OCI-LY1 (cell line): ENCODE measurements at regions not wholly inside any gene's neighbourhood (a gene's known extent, or its start where the extent isn't known, plus 50 kb on each side); places are given as distances from the start of the nearest gene placed in this dataset.

Source experiments
- EZH2 ChIP-seq: fragments of 200-600 bp; sonication (generic), shearing (Covaris generic); IDR thresholded peaks from 2 replicates; pipeline ENCODE4 v1.8.0; 2017; ENCODE audit warnings: borderline replicate concordance, mixed run types, mild to moderate bottlenecking, antibody characterized with exemption, low read length, moderate library complexity, mixed read lengths
- TF ChIP-seq, protein P1 (sequence below): fragments of 200-600 bp; sonication (generic), shearing (Covaris generic); IDR thresholded peaks from 2 replicates; pipeline ENCODE4 v1.5.1; 2017; ENCODE audit warnings: mild to moderate bottlenecking, antibody characterized with exemption, low read length, moderate library complexity, mixed read lengths

DNA sequence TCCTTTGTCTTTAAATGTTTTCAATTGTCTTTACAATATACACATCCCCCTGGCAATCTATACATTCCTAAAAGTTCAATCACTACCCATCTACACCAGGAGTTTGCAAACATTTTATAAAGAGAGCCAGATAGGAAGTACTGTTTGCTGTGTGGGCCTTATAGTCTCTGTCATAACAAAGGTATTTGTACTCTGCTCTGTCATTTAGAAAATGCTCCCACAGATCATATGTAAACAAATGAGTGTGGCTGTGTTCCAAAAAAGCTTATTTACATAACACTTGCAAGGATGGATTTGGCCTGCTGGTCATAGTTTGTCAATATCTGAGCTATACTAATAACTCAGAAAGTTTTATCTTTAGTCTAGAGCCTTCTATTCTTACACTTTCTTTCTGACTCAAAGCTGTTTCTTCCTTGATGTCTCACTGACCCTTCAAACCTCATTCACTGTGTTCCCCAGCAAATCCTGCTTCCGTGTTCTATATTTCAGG, 511.9 kb downstream of the GBE1 start:
- TF ChIP-seq, protein P1, sequence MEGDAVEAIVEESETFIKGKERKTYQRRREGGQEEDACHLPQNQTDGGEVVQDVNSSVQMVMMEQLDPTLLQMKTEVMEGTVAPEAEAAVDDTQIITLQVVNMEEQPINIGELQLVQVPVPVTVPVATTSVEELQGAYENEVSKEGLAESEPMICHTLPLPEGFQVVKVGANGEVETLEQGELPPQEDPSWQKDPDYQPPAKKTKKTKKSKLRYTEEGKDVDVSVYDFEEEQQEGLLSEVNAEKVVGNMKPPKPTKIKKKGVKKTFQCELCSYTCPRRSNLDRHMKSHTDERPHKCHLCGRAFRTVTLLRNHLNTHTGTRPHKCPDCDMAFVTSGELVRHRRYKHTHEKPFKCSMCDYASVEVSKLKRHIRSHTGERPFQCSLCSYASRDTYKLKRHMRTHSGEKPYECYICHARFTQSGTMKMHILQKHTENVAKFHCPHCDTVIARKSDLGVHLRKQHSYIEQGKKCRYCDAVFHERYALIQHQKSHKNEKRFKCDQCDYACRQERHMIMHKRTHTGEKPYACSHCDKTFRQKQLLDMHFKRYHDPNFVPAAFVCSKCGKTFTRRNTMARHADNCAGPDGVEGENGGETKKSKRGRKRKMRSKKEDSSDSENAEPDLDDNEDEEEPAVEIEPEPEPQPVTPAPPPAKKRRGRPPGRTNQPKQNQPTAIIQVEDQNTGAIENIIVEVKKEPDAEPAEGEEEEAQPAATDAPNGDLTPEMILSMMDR: no peak
- TF ChIP-seq EZH2: no peak
